ENCODE measurements at regions not wholly inside any gene's neighbourhood (a gene's known extent, or its start where the extent isn't known, plus 50 kb on each side); places are given as distances from the start of the nearest gene placed in this dataset.

DNA sequence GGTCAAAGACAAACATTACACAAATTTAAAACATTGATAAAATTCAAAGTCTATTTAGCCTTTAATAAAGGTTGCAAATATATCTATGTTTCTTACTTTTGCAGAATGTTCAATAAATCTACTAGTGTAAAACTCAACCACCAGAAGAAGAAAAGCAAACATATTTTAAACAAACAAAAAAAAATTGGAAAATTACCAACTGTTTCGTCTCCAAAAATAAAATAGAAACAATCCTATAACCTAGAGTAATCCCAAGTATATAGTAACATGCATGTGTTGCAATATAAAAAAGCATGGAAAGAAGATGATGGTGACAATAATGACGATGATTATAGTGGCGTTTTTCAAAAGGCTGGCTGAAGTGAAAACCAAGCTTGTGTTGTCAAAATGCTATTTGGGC lies 86.0 kb upstream of the PAPPA start:
- no peak for FAIRE-seq

DNA sequence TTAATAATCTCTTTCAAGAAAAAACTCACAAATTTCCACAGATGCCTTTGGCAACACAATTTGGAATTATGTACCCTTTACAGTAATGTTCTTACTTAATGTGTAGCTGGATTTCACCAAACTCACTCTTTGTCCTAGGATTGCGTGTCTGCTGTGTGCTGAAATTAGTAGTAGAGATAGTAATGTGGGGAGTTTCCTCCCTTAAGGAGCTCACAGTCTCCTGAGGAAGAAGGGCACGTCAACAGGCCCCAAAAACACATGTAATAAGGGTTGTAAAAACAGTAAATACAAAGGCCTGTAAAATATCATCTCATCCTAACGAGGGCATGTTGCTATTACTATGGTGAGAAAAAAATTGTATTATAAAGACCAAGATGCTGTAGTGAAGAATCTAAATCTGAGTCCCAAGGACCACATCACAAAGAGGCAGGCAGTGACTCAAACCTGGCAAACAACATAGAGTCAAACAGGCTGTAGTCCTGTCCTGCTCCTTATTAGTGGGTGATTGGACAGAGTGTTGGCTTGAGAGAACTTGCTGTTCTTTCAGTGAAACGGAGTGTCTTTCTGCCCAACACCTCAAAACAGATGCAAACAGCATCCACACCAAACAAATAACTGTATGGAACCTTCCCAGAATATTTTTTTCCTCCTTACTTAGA lies 83.2 kb upstream of the PAPPA start:
- no peak for FAIRE-seq

DNA sequence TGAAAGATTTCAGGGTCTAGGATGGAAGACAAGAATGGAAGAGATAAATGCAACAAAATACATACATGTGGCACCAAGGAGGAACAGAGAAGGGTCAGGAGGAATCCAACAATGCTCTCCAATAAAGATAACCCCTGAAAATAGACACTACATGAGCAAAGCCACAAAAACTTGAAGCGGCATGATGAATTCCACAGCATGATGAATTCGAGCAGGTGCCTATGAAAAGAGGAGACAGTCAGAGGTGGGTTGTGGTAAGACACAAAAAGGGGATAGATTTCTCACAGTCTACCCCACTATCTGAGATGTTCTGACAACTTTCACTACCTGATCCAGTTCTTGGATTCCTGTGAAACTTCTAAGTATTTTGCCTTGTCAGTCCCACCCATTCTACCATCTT lies 81.5 kb upstream of the PAPPA start:
- FAIRE-seq, result no peak

DNA sequence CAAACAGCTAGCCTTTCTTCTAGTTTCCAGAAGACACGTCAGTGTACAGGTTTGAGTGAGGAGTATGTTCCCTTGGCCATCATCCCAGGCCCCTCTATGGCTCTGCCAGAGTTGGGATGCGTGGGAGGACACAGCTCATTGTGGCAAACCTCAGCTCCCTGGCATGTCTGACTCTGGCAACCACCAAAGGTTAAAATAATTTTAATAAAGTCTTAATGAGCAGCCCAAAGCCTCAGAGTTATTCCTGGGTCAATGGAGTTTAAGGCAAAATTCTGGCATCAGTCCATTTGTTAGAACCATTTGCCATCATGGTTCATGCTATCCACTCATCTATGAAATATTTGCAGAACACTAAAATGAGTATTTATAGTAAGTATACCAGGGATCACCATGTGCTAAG lies 79.8 kb upstream of the PAPPA start:
- no peak for FAIRE-seq

DNA sequence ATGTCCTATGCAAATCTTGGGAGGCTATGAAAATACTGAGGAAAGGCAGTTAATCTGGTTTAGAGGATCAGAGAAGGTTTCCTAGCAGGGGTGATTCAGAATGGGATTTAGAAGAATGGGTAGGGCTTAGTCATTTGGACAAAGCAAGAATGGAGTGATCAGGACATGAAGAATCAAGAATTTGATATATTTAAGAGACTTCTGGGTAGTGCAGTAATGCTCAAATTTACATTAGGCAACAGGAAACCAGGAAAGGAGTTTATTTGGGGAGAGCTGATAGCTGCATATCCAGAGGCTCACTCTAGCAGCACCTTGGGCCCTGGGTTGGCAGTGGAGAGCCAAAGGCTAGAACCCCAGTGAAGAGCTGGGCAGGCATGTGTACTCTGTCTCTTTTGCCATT lies 78.9 kb upstream of the PAPPA start:
- no peak for FAIRE-seq

DNA sequence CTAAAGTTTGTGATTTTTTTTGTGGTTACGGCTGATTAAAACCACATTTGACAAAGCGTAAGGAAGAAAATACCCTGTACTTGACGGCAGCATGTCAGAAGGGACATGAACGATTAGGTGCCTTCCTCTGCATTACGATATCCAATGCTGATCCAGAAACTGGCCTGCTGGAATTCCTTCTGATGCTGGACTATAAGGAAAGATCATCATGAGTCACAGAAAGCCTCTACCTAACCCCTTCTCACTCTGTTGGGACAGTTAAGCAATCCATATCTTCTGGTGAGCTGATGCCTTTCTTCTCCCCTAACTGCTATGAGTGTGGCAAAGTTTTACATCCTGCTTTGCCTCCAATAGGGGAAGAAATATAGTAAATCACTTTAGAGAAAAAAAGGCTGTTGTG lies 78.4 kb upstream of the PAPPA start:
- no peak for FAIRE-seq

DNA sequence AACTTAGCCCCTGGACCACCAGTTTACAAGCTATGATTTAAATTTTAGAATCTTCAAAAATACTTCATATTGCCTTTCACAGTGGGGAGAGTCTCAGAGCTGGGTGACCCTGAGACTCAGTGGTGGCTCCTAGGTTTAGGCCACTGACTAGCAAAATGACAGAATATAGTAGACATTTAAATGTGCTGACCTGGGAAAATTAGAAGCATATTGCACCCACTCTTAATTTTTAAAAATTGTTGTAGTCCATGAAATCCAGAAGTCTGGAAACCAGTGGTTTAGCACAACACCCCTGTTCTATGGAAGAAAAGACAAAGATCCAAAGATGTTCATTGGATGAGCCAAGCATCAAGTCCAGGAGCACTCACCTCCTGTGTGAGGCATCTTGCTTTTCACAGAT lies 75.0 kb upstream of the PAPPA start:
- FAIRE-seq, result no peak

DNA sequence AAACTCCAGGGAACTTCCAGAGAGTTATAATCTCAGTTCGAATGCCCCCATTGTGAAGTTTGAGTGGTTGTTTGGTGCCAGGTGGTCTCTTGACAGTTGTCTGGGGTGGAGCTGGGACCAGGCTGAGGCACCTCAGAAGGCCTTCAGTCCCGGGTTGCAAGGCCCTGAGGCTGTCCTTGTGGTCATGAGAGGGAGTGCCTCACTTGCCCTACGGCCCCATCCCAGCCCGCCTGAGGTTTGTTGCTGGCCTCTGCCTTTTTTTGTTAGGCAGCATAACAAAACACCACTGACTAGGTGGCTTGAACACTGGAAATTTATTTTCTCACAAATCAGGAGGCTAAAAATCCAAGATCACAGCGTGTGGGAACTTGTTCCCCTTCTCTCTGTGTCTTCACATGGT lies 73.0 kb upstream of the PAPPA start:
- no peak for FAIRE-seq

DNA sequence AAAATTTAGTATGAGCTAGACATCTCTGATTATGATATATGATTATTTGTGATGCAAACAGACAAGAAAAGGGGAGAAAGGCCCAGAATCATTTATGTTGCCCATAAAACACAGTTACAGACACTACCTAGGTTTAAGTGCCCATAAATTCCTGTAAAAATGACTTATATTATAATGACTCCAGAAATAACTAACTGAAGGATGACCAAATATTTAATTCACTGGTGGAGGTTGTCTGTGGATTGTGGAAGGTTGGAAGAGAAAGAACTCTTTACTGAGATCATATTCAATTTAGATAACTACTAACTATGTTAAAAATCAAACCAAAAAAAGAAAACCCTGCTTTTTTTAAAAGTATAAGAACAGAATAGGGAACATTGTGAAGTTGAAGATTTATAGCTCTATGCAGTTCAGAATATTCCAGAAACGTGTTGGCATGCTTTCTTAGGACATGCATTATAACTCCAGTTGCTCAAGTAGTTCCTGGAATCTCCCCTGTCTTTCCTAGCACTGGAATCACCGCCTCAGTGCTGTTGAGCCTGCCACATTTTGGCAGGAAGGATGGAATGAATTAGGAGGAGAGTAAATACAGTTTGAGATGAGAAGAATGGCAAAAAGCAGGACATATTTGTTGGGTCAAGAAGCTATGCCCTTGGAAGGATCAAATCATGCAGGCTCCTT lies 72.0 kb upstream of the PAPPA start:
- FAIRE-seq, result no peak

DNA sequence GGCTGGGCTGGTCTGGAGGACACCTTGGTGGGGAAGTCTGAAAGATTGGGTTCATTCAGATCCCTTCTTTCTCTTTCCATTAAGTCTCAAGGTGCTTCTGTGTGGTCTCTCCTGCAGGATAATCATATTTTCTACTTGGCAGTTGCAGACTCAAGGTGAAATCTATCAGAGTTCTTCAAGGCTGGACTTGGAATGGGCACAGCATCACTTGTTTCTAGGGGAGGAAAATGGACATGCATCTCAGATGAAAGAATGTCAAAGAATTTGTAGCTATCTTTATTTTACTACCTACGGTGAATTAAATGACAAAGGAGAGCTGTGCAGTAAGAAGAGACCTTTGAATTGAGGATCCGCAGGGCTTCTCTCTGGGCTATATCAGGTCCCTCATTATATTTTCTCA lies 69.8 kb upstream of the PAPPA start:
- FAIRE-seq, result no peak

DNA sequence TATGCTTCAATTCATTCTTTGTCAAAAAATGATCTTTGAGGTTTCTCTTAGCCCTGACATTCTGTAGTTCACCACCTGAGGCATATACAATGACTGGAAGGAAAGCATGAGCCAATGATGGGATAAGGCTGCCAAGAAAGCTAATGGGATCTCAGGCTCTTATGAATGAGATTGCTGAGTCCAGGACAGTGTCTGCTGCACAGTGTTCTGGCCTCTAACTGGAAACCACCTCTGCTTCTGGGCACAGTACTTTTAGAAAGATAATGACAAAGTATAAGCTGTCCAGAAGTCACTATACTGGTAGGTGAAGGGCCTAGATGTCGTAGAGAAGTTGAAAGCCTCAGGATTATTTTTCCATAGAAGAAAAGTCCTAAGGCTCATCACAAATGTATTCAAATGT lies 69.1 kb upstream of the PAPPA start:
- FAIRE-seq, result no peak

DNA sequence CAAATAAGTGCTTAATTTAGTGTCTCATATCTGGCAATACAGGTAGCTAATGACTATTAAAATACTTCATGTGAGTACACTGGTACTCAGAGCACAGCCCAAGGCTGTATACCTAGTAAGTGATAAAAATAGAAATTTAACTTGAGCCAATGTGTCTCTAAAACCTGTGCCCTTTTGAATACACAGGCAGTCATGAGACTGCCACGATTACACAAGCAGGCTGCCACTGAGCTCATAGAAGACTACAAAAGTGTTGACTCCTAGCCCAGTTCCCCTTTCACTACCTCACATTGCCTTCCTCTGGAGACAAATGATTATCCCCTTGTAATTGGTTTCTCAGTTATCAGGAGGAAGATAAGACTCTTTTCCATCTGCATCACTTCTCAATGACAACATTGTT lies 66.3 kb upstream of the PAPPA start:
- FAIRE-seq, result no peak

DNA sequence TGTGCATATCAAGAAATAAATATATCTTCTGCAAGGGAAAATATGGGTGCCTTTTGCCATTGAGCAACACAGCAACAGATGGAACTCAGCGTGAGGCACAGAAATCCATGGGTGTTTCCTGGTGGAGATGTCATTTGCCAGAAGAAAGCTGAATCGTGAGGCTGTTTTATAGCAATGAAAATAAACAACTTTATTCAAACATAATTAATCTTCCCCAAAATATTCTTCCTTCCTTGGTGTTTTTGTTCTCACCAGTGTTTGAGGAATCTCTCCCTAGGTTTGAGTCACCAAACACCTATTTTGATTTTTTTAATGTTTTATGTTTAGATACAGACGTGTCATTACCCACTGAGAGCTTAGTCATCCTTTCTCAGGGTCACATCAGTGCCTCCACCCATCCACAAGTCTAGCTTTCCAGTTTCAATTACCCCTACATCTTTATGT lies 65.8 kb upstream of the PAPPA start:
- FAIRE-seq, result no peak

DNA sequence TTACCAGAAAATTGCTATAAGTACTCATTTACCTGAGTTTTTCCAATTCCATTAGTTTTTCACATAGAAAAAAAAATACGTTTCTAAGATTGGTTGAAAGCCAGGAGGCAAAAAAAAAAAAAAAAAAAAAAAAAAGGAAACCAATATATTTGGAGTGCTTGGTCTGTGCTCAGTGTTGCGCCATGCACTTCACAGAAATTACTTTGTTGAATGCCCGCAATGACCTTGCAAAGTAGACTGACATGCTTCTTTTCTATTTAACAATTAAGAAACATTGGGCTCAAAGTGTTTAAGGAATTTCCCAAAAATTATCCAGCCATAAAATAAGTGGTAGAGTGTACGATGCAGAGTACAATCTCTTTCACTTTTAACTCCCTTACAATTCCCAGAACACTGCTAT lies 65.2 kb upstream of the PAPPA start:
- FAIRE-seq, result no peak

DNA sequence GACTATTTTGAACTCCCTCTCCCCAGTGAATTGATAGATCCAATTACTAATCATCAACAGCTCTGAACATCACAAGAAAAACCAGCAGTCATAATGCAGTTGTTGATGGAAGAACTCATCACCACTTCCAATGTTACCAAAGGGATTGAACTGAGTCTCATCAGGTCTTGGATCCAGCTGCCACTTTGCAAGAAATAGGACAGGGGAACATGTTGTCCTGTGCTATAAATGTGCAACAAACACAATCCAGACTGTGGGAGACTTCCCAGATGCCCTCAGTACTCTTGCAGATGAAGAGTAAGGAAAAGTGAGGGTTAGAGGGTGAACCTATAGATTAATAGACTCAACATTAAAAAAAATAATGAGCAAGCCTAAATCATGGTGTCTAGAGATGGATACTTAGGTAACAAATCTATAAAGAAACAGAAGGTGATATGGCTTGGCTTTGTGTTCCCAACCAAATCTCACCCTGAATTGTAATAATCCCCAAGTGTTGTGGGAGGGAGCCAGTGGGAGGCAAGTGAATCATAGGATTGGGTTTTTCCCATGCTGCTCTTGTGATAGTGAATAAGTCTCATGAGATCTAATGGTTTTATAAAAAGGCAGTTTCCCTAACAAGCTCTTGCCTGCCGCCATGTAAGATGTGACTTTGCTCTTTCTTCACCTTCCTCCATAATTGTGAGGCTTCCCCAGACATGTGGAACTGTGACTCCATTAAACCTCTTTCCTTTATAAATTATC lies 63.4 kb upstream of the PAPPA start:
- FAIRE-seq, result no peak

DNA sequence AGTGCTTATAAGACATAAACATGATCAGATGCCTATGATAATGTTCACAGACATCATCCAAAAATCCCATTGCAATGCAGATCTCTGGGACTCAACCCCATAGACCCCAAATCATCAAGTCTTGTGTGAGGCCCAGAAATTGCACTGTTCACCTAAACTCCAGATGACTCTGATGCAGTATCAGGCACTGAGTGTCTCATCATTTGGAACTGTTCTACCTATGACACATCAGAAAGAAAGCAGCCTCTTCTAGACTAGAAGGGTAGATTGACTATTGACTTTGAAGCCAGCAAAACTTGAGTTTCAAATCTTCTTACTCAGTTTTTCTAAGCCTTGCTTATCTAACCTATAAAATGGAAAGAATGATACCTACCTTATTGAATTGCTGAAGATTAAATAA lies 58.7 kb upstream of the PAPPA start:
- FAIRE-seq, result no peak

DNA sequence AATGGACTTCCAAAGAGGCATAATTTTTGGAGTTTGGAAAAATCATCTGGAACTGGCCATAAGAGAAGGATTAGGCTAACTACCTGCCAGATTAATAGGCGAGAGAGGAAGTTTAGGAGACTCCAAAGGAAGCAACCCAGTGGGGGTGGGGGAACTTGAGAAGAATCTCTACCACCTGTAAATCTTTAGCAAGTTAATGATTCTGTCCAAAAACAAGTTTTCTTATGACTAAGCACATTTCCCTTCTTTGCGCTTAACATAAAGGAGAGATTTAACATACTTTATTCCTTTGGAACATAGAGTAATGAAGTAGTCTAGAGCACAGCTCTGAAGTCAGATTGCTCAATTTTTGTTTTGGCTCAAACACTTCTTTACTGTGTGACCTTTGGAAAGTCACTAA lies 58.2 kb upstream of the PAPPA start:
- no peak for FAIRE-seq

DNA sequence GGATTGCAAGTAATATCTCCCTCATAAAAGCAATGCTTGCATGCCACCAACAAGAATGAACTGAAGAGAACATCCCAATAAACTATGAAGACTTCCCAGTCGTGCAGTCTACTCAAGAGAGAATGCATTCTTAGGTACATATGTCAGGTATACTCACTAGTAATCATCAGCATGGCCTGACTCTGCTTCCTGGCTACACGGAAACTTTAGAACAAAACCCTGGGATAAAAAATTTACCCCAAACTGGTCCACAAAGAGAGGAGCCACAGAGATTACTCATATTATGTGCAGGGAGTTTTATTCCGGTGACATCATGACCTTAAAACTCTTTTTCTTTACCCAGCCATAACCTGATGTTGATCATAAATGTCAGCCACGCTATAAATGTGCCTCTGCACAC lies 57.5 kb upstream of the PAPPA start:
- no peak for FAIRE-seq

DNA sequence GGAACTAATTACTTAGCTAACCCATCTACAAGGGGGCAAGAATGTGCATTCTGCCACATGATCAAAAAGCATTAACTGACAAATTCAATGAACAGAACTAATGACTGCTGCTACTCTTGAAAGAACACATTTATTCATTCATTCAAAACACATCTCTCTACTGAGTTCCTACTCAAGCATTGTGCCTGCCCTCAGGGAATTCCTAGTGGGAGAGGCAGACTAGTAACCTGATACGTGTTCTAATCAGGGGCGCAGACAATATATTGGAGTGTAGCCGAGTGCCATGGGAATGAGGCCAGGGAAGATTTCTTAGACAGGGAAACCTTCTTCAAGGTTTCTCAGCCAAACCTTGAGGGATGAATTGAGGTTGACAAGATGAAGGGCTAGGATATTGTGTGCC lies 56.7 kb upstream of the PAPPA start:
- FAIRE-seq, result no peak

DNA sequence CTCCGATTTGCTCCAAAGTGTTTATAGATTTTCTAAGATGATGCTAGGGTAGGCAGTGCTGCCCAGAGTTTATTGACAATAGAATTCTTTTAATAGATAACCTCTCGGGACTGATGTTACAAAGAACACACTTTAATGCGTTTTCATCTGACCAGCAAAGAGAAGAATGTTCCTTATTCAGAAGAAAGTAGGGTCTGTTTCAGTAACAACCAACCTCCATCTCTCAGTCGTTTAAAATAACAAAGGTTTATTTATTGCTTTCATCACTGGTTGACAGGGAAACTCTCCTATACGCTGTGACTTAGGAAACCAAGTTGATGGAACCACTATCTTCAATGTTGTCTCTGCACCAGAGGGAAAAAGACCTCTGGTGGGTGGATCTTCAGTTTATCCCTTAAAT lies 55.1 kb upstream of the PAPPA start:
- no peak for FAIRE-seq

DNA sequence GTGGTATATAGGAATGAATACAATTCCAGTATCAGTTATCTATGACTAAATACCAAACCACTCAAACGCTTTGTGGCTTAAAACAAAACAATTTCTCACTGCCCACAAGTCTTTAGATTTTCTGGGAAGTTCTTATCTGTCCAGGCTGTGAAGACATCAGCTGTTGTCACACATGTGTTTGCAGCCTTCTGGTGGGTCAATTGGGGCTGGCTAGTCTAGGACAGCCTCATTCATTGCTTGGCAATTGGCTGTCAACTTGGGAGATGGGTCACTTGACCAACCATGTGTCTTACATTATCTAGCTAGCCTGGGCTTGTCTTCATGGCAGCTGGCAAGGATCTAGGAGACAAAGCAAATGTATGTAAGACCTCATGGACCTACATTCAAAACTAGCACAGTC lies 53.8 kb upstream of the PAPPA start:
- FAIRE-seq, result no peak

DNA sequence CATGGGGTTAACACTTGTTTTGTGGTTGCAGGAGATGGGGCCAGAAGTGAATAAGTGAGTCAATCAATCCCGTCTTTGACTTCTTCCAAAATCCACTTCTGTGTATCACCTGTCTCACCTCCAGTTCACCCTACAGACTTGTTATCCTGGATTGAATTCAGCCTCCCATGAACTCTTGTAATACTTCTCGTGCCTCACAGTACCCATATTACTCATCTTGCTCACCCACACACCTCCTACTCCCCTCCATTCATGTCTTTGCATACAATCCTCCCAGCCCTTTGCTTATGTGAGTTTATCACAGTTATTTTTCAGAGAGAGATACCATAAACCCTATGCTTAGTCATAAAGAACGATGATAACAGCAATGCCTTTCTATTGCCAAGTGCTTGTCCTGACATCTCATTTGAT lies 52.9 kb upstream of the PAPPA start:
- no peak for FAIRE-seq

DNA sequence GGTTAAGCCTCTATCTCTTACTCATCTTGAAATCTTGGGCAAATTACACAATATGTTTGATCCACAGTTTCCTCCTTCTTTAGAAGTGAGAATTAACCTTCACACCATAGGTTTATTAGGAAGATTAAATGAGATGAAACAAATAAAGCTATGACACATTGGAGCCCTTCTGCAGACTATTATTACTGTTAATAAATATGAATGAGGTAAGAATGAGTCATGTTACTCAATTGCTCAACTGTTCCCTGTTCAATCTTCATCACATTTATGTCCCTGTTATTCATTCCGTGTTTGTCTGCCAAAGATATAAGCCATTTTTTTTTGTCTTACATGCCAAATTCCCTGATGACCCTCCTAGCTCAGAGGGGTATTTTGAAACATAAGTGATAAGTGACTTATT lies 52.1 kb upstream of the PAPPA start:
- no peak for FAIRE-seq

DNA sequence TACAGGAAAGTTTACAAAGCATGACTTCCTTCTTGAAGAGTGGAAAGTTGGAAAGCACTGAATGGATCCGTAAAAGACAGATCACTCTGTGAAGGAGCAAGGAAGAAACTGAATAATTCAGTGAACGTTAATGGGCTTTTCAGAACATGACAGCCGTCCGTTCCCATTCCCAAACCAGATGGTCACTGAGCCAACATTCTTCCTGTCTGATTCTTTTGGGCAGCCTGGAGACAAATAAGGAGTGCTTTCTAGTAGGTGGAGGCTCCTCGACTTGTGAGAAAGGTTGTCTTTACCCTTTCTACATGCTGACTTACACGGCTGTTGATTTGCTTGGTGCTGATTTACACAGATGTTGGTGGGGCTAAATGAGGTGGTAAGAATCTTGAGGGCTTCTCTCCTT lies 51.0 kb upstream of the PAPPA start:
- no peak for FAIRE-seq

All from islet of Langerhans (tissue), 1 donor.